Transverse colon (tissue), 4 donors: ENCODE measurements at regions not wholly inside any gene's neighbourhood (a gene's known extent, or its start where the extent isn't known, plus 50 kb on each side); places are given as distances from the start of the nearest gene placed in this dataset.

Experiments
- CTCF ChIP-seq, 5 experiments: fragments of 200-600 bp in 3 of 5; fragments of 450-650 bp in 2 of 5; sonication (generic) in 3 of 5; IDR thresholded peaks; 1 replicate in 2 of 5; 2 replicates in 3 of 5; pipeline ENCODE4 v1.5.1; 2016 to 2017; ENCODE audit warnings: antibody characterized with exemption in 5 of 5, inconsistent platforms in 3 of 5, mild to moderate bottlenecking in 2 of 5, moderate library complexity in 1 of 5
- POLR2A ChIP-seq: fragments of 450-650 bp; IDR thresholded peaks from one replicate; pipeline ENCODE4 v1.6.1; 2016; ENCODE audit warnings: antibody characterized with exemption, mild to moderate bottlenecking, moderate library complexity
- POLR2AphosphoS5 ChIP-seq, 3 donors: sonication (generic); formaldehyde crosslinking; IDR thresholded peaks; one replicate each; pipeline ENCODE4 v1.6.1; 2016; ENCODE audit warnings: antibody characterized with exemption in 3 of 3

GRCh38 chr12:59173695-59174094, 253.4 kb upstream of the LRIG3 start:
- TF ChIP-seq POLR2A (no peak), CTCF (IDR thresholded peaks at IDR 0.05) (peak in 1 of 5 experiments; percentile 4), POLR2AphosphoS5 (IDR thresholded peaks at IDR 0.05) (no peak)
